Parathyroid adenoma (tissue), 2 donors: ENCODE measurements at regions not wholly inside any gene's neighbourhood (a gene's known extent, or its start where the extent isn't known, plus 50 kb on each side); places are given as distances from the start of the nearest gene placed in this dataset.

Experiments used
- H2AFZ ChIP-seq: fragments of 300-600 bp; sonication (generic); one replicate; pipeline ENCODE4 v1.7.0; 2017; ENCODE audit warnings: antibody characterized with exemption, mild to moderate bottlenecking
- H3K27ac ChIP-seq: fragments of 300-600 bp; sonication (generic); one replicate; pipeline ENCODE4 v1.7.0; 2017
- H3K27me3 ChIP-seq: fragments of 300-600 bp; sonication (generic); one replicate; pipeline ENCODE4 v1.7.0; 2017; ENCODE audit warnings: low read length; ENCODE audit not compliant: control insufficient read depth, insufficient read depth
- H3K36me3 ChIP-seq: fragments of 300-600 bp; sonication (generic); one replicate; pipeline ENCODE4 v1.7.0; 2017; ENCODE audit warnings: low read length; ENCODE audit not compliant: control insufficient read depth, insufficient read depth
- H3K4me1 ChIP-seq: fragments of 300-600 bp; sonication (generic); one replicate; pipeline ENCODE4 v1.7.0; 2017; ENCODE audit warnings: control low read depth
- H3K4me2 ChIP-seq: fragments of 300-600 bp; sonication (generic); one replicate; pipeline ENCODE4 v1.7.0; 2017; ENCODE audit warnings: low read length
- H3K4me3 ChIP-seq: fragments of 300-600 bp; sonication (generic); one replicate; pipeline ENCODE4 v1.7.0; 2017; ENCODE audit warnings: low read depth, low read length
- H3K79me2 ChIP-seq: fragments of 300-600 bp; sonication (generic); one replicate; pipeline ENCODE4 v1.7.0; 2017; ENCODE audit warnings: control low read depth
- H3K9ac ChIP-seq: fragments of 300-600 bp; sonication (generic); one replicate; pipeline ENCODE4 v1.7.0; 2017; ENCODE audit warnings: mild to moderate bottlenecking
- H3K9me3 ChIP-seq: fragments of 300-600 bp; sonication (generic); one replicate; pipeline ENCODE4 v1.7.0; 2017; ENCODE audit warnings: low read length; ENCODE audit not compliant: control insufficient read depth
- CTCF ChIP-seq: fragments of 300-600 bp; sonication (generic); IDR thresholded peaks from one replicate; pipeline ENCODE4 v1.7.0; 2017; ENCODE audit warnings: antibody characterized with exemption, mild to moderate bottlenecking
- donor health status: primary hyperparathyroidism.

- Histone ChIP-seq H3K4me2 (no peak overlapping the region), H3K36me3 (no peaks in the 10 kb centered on the region), H3K79me2 (no peaks in the 10 kb centered on the region), H3K27ac (no peak overlapping the region), H2AFZ (no peak overlapping the region), H3K9me3 (no peaks in the 10 kb centered on the region), H3K27me3 (no peaks in the 10 kb centered on the region), H3K9ac (no peak overlapping the region), H3K4me3 (no peak overlapping the region), H3K4me1 (peaks cover 21% of the 10 kb centered on the region)
- no peak for TF ChIP-seq CTCF
Observed at GRCh38 chr1:209416716-209417115, 166.8 kb upstream of the CAMK1G start.

DNA sequence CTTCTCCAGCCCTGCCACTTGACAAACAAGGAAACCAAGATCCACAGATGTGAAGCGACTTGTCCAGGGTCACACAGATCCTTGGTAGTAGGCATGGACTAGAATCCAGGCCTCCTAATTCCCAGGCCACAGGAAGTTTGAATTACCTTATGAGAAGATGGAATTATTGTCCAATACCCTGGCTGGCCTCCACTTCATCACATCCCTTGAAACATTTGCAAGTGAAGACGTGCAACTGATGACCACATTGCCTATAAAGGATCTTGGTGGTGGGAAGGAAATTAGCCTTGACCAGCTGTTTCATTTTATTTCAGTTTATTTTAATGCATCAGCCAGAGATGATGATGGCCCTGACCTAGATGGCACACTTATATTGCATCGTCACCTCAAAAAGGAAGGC is 165.8 kb upstream of the CAMK1G start:
- no peaks in the 10 kb centered on the region for H3K27me3 ChIP-seq
- no peaks in the 10 kb centered on the region for H3K9me3 ChIP-seq
- peaks cover 19% of the 10 kb centered on the region for H3K4me1 ChIP-seq
- no peak overlapping the region for H2AFZ ChIP-seq
- H3K4me2 ChIP-seq = no peak overlapping the region
- TF ChIP-seq CTCF = no peak
- no peak overlapping the region for H3K4me3 ChIP-seq
- H3K36me3 ChIP-seq = no peaks in the 10 kb centered on the region
- no peaks in the 10 kb centered on the region for H3K79me2 ChIP-seq
- H3K27ac ChIP-seq = no peak overlapping the region
- H3K9ac ChIP-seq = no peak overlapping the region

- Histone ChIP-seq H3K9ac (no peak overlapping the region), H2AFZ (peak overlapping the region; percentile 66), H3K4me3 (no peak overlapping the region), H3K9me3 (no peaks in the 10 kb centered on the region), H3K4me1 (peaks cover 19% of the 10 kb centered on the region), H3K36me3 (no peaks in the 10 kb centered on the region), H3K27ac (peak overlapping the region; percentile 77), H3K27me3 (no peaks in the 10 kb centered on the region), H3K79me2 (no peaks in the 10 kb centered on the region), H3K4me2 (no peak overlapping the region)
- TF ChIP-seq CTCF = no peak
Observed at GRCh38 chr1:209420276-209420675, 163.2 kb upstream of the CAMK1G start.

- Histone ChIP-seq H2AFZ (peak overlapping the region; percentile 66), H3K36me3 (no peaks in the 10 kb centered on the region), H3K4me2 (no peak overlapping the region), H3K9me3 (no peaks in the 10 kb centered on the region), H3K9ac (no peak overlapping the region), H3K27me3 (no peaks in the 10 kb centered on the region), H3K4me1 (peaks cover 16% of the 10 kb centered on the region), H3K79me2 (no peaks in the 10 kb centered on the region), H3K4me3 (no peak overlapping the region), H3K27ac (peak overlapping the region; percentile 77)
- TF ChIP-seq CTCF = no peak
Observed at GRCh38 chr1:209421186-209421585, 162.3 kb upstream of the CAMK1G start.

GRCh38 chr1:209421978-209422680 is 161.4 kb upstream of the CAMK1G start:
- H3K27me3 ChIP-seq = no peaks in the 10 kb centered on the region
- no peak overlapping the region for H3K4me3 ChIP-seq
- TF ChIP-seq CTCF = no peak
- H2AFZ ChIP-seq = peak overlapping the region; percentile 66
- no peak overlapping the region for H3K9ac ChIP-seq
- H3K36me3 ChIP-seq = no peaks in the 10 kb centered on the region
- peak overlapping the region; percentile 77 for H3K27ac ChIP-seq
- peaks cover 15% of the 10 kb centered on the region for H3K4me1 ChIP-seq
- H3K9me3 ChIP-seq = no peaks in the 10 kb centered on the region
- H3K4me2 ChIP-seq = no peak overlapping the region
- H3K79me2 ChIP-seq = no peaks in the 10 kb centered on the region
